ENCODE measurements at regions not wholly inside any gene's neighbourhood (a gene's known extent, or its start where the extent isn't known, plus 50 kb on each side); places are given as distances from the start of the nearest gene placed in this dataset.

GRCh38 chr1:147840909-147841308 lies 61.7 kb upstream of the GJA8 start:
- Histone ChIP-seq H4K20me1 (replicated peaks; ENCODE audit: insufficient read depth) (no peaks in the 10 kb centered on the region), H3K4me1 (ENCODE audit: insufficient read depth) (peaks cover 22% of the 10 kb centered on the region), H3K79me2 (replicated peaks; ENCODE audit: insufficient read depth) (no peaks in the 10 kb centered on the region), H3K9me2 (ENCODE audit: insufficient read depth) (peaks cover 34% of the 10 kb centered on the region), H3K4me3 (no peak overlapping the region), H3F3A (replicated peaks; ENCODE audit: low read depth) (0 out of 2 replicates have a peak, but pooled peaks cover 5% of the 10 kb centered on the region), H3K27ac (ENCODE audit: low read depth) (no peak overlapping the region), H2AFZ (no peak overlapping the region), H3K27me3 (ENCODE audit: insufficient read depth) (no peaks in the 10 kb centered on the region), H3K4me2 (no peak overlapping the region), H3K36me3 (ENCODE audit: insufficient read depth) (no peaks in the 10 kb centered on the region)
- H3K9me3 Mint-ChIP-seq: no peaks in the 10 kb centered on the region; the same call in 2 of the 3 replicates
- H3K4me3 Mint-ChIP-seq: no peak overlapping the region
- no peaks in the 10 kb centered on the region for H3K36me3 Mint-ChIP-seq (ENCODE audit: low read depth)
- peaks cover 14% of the 10 kb centered on the region for H3K27me3 Mint-ChIP-seq (ENCODE audit: insufficient read depth, low read depth, poor library complexity)
- no peak for DNase-seq (ENCODE audit: low spot score)
- no peak for ATAC-seq
- peaks cover 37% of the 10 kb centered on the region for H3K4me1 Mint-ChIP-seq
- TF ChIP-seq CTCF (conservative IDR thresholded peaks at IDR 0.05; ENCODE audit: low read depth in 2 of 2): peak; percentile 22 to 44; a peak in 3 of 4 replicates
- TF ChIP-seq NANOG (IDR thresholded peaks at IDR 0.05; ENCODE audit: borderline replicate concordance): no peak
- no peak for TF ChIP-seq REST (IDR thresholded peaks at IDR 0.05; ENCODE audit: unreplicated experiment)
- TF ChIP-seq STAT1 (IDR thresholded peaks at IDR 0.05; ENCODE audit: unreplicated experiment): no peak
- no peak for TF ChIP-seq JUNB (IDR thresholded peaks at IDR 0.05; ENCODE audit: unreplicated experiment)
- H3K27ac Mint-ChIP-seq: no peak overlapping the region

DNA sequence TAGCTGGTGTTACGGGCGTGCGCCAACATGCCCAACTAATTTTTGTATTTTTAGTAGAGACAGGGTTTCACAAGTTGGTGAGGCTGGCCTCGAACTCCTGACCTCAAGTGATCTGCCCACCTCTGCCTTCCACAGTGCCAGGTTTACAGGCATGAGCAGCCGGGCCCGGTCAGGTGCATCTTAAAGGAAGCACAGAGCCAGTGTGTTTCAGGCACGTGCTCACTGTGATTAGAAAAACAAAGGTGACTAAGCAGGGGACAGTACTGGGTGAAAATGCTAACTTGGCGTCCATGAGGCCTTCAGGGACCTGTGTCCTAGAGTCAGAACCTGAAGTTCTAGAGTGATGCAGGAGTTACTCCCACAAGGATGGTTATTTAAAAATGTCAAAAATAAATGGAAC lies 60.0 kb upstream of the GJA8 start:
- no peak overlapping the region for H3K4me3 ChIP-seq
- H3F3A ChIP-seq (replicated peaks; ENCODE audit: low read depth): no peaks in the 10 kb centered on the region
- H2AFZ ChIP-seq: peak overlapping the region; percentile 38; the same call in 1 of the 2 replicates
- Mint-ChIP-seq H3K4me1 (peaks cover 21% of the 10 kb centered on the region), H3K9me3 (no peaks in the 10 kb centered on the region; the same call in 2 of the 3 replicates), H3K27ac (no peak overlapping the region), H3K27me3 (ENCODE audit: insufficient read depth, low read depth, poor library complexity) (peaks cover 9% of the 10 kb centered on the region), H3K36me3 (ENCODE audit: low read depth) (no peaks in the 10 kb centered on the region), H3K4me3 (no peak overlapping the region)
- DNase-seq (ENCODE audit: low spot score): no peak
- ATAC-seq: no peak
- H3K79me2 ChIP-seq (replicated peaks; ENCODE audit: insufficient read depth): no peaks in the 10 kb centered on the region
- H4K20me1 ChIP-seq (replicated peaks; ENCODE audit: insufficient read depth): no peaks in the 10 kb centered on the region
- peaks cover 10% of the 10 kb centered on the region for H3K4me1 ChIP-seq (ENCODE audit: insufficient read depth)
- TF ChIP-seq ZNF114 (CRISPR knock-in tag; IDR thresholded peaks at IDR 0.05): no peak
- no peaks in the 10 kb centered on the region for H3K36me3 ChIP-seq (ENCODE audit: insufficient read depth)
- H3K27ac ChIP-seq (ENCODE audit: low read depth): no peak overlapping the region
- H3K27me3 ChIP-seq (ENCODE audit: insufficient read depth): no peaks in the 10 kb centered on the region
- peaks cover 34% of the 10 kb centered on the region for H3K9me2 ChIP-seq (ENCODE audit: insufficient read depth)
- no peak overlapping the region for H3K4me2 ChIP-seq

Measured in GM23338 (cell line).